ENCODE measurements at regions not wholly inside any gene's neighbourhood (a gene's known extent, or its start where the extent isn't known, plus 50 kb on each side); places are given as distances from the start of the nearest gene placed in this dataset.

- H3K4me1 Mint-ChIP-seq: peaks cover 56% of the 10 kb centered on the region
- H3K27ac ChIP-seq (ENCODE audit: low read depth): no peak overlapping the region
These were observed 67.7 kb upstream of the FAM9A start for GRCh38 chrX:8868906-8869305.

More at GRCh38 chrX:8868906-8869305, 67.7 kb upstream of the FAM9A start:
- H3K36me3 ChIP-seq (ENCODE audit: insufficient read depth): no peaks in the 10 kb centered on the region
- ATAC-seq (no peak), DNase-seq (ENCODE audit: low spot score) (no peak)
- H3K9me2 ChIP-seq (ENCODE audit: insufficient read depth): no peaks in the 10 kb centered on the region
- no peak overlapping the region for H3K4me2 ChIP-seq
- TF ChIP-seq REST (IDR thresholded peaks at IDR 0.05; ENCODE audit: unreplicated experiment) (no peak), NANOG (IDR thresholded peaks at IDR 0.05; ENCODE audit: borderline replicate concordance) (no peak), POLR2AphosphoS5 (IDR thresholded peaks at IDR 0.05; ENCODE audit: low read depth) (no peak), CREB1 (CRISPR knock-in tag; IDR thresholded peaks at IDR 0.05; ENCODE audit: low read depth) (no peak), ETS1 (IDR thresholded peaks at IDR 0.05) (no peak), ZNF331 (CRISPR knock-in tag; IDR thresholded peaks at IDR 0.05; ENCODE audit: low read depth) (no peak), ZNF462 (CRISPR knock-in tag; IDR thresholded peaks at IDR 0.05) (no peak), JUNB (IDR thresholded peaks at IDR 0.05; ENCODE audit: unreplicated experiment) (no peak), ZNF114 (CRISPR knock-in tag; IDR thresholded peaks at IDR 0.05) (no peak), EZH2 (IDR thresholded peaks at IDR 0.05; ENCODE audit: low read depth, unreplicated experiment) (no peak), STAT1 (IDR thresholded peaks at IDR 0.05; ENCODE audit: unreplicated experiment) (no peak), EZH2phosphoT487 (IDR thresholded peaks at IDR 0.05; ENCODE audit: unreplicated experiment) (no peak), CTCF (conservative IDR thresholded peaks at IDR 0.05; ENCODE audit: low read depth in 2 of 2) (no peak)
- H2AFZ ChIP-seq: no peak overlapping the region
- H3K79me2 ChIP-seq (replicated peaks; ENCODE audit: insufficient read depth): no peaks in the 10 kb centered on the region
- no peaks in the 10 kb centered on the region for H3K36me3 Mint-ChIP-seq (ENCODE audit: low read depth)
- H3K4me3 ChIP-seq: no peak overlapping the region
- H3K27me3 ChIP-seq (ENCODE audit: insufficient read depth): no peaks in the 10 kb centered on the region
- peaks cover 26% of the 10 kb centered on the region for H3K4me1 ChIP-seq (ENCODE audit: insufficient read depth)
- H3K27ac Mint-ChIP-seq: no peak overlapping the region
- H3K27me3 Mint-ChIP-seq (ENCODE audit: insufficient read depth, low read depth, poor library complexity): peaks cover 8% of the 10 kb centered on the region
- no peak overlapping the region for H3K4me3 Mint-ChIP-seq
- H4K20me1 ChIP-seq (replicated peaks; ENCODE audit: insufficient read depth): no peaks in the 10 kb centered on the region
- H3F3A ChIP-seq (replicated peaks; ENCODE audit: low read depth): no peaks in the 10 kb centered on the region
- no peaks in the 10 kb centered on the region for H3K9me3 Mint-ChIP-seq
